H9 (cell line): ENCODE measurements at regions not wholly inside any gene's neighbourhood (a gene's known extent, or its start where the extent isn't known, plus 50 kb on each side); places are given as distances from the start of the nearest gene placed in this dataset.

ENCODE experiments used
- DNase-seq: peaks from one replicate; pipeline ENCODE4 v3.0.0-alpha.2; 2017
- H2AFZ ChIP-seq: one replicate; pipeline ENCODE4 v1.6.1; 2013; ENCODE audit warnings: mild to moderate bottlenecking, low read length, control low read depth, moderate library complexity
- H2AK5ac ChIP-seq: 2 replicates; pipeline ENCODE4 v1.6.1; 2013; ENCODE audit warnings: low read length, control low read depth, mixed read lengths; ENCODE audit not compliant: insufficient read length
- H2BK120ac ChIP-seq: one replicate; pipeline ENCODE4 v1.6.1; 2013; ENCODE audit warnings: low read depth, mild to moderate bottlenecking, low read length, control low read depth, inconsistent platforms; ENCODE audit not compliant: poor library complexity, severe bottlenecking
- H2BK12ac ChIP-seq: 2 replicates; pipeline ENCODE4 v1.6.1; 2013; ENCODE audit warnings: low read length, control low read depth, mixed read lengths, low read depth; ENCODE audit not compliant: insufficient read length
- H2BK15ac ChIP-seq: 2 replicates; pipeline ENCODE4 v1.6.1; 2013; ENCODE audit warnings: low read depth, low read length, control low read depth
- H2BK20ac ChIP-seq: one replicate; pipeline ENCODE4 v1.6.1; 2013; ENCODE audit warnings: low read depth, mild to moderate bottlenecking, low read length, control low read depth, inconsistent platforms; ENCODE audit not compliant: poor library complexity, severe bottlenecking
- H2BK5ac ChIP-seq: 2 replicates; pipeline ENCODE4 v1.6.1; 2013; ENCODE audit warnings: low read length, control low read depth, mixed read lengths; ENCODE audit not compliant: insufficient read length
- H3K14ac ChIP-seq: 2 replicates; pipeline ENCODE4 v1.6.1; 2013; ENCODE audit warnings: low read length, control low read depth; ENCODE audit not compliant: insufficient read depth
- H3K18ac ChIP-seq: 2 replicates; pipeline ENCODE4 v1.6.1; 2013; ENCODE audit warnings: low read depth, mild to moderate bottlenecking, mixed read lengths, low read length, control low read depth; ENCODE audit not compliant: insufficient read length
- H3K23ac ChIP-seq: 2 replicates; pipeline ENCODE4 v1.6.1; 2013; ENCODE audit warnings: low read length, control low read depth, mixed read lengths, low read depth; ENCODE audit not compliant: insufficient read length
- H3K23me2 ChIP-seq: 2 replicates; pipeline ENCODE4 v1.6.1; 2013; ENCODE audit warnings: low read depth, mild to moderate bottlenecking, mixed read lengths, low read length, control low read depth; ENCODE audit not compliant: insufficient read length, poor library complexity, severe bottlenecking
- H3K27ac ChIP-seq: 2 replicates; pipeline ENCODE4 v1.5.1; 2013; ENCODE audit warnings: low read length, control low read depth, mixed read lengths, low read depth; ENCODE audit not compliant: insufficient read length
- H3K27me3 ChIP-seq: 2 replicates; pipeline ENCODE4 v1.6.1; 2013; ENCODE audit warnings: low read length, control low read depth, inconsistent platforms; ENCODE audit not compliant: insufficient read depth
- H3K4ac ChIP-seq: 2 replicates; pipeline ENCODE4 v1.6.1; 2013; ENCODE audit warnings: low read depth, mild to moderate bottlenecking, control low read depth, inconsistent platforms, low read length, moderate library complexity
- H3K4me1 ChIP-seq: 2 replicates; pipeline ENCODE4 v1.6.1; 2013; ENCODE audit warnings: low read length, control low read depth, inconsistent platforms; ENCODE audit not compliant: insufficient read depth
- H3K4me2 ChIP-seq: 2 replicates; pipeline ENCODE4 v1.6.1; 2013; ENCODE audit warnings: low read length, control low read depth, mixed read lengths; ENCODE audit not compliant: insufficient read length, insufficient read depth
- H3K56ac ChIP-seq: 2 replicates; pipeline ENCODE4 v1.6.1; 2013; ENCODE audit warnings: low read depth, mild to moderate bottlenecking, mixed read lengths, low read length, control low read depth; ENCODE audit not compliant: insufficient read length
- H3K79me1 ChIP-seq: 2 replicates; pipeline ENCODE4 v1.6.1; 2013; ENCODE audit warnings: low read depth, mild to moderate bottlenecking, moderate library complexity, low read length, control low read depth, inconsistent platforms; ENCODE audit not compliant: insufficient read depth, poor library complexity, severe bottlenecking
- H3K79me2 ChIP-seq: 2 replicates; pipeline ENCODE4 v1.6.1; 2013; ENCODE audit warnings: low read length, control low read depth, inconsistent platforms; ENCODE audit not compliant: insufficient read depth
- H3K9ac ChIP-seq: 2 replicates; pipeline ENCODE4 v1.6.1; 2013; ENCODE audit warnings: low read length, control low read depth, mixed read lengths; ENCODE audit not compliant: insufficient read length; ENCODE audit errors: extremely low read depth
- H3K9me3 ChIP-seq: one replicate; pipeline ENCODE4 v1.6.1; 2013; ENCODE audit warnings: low read depth, low read length, inconsistent platforms; ENCODE audit not compliant: control insufficient read depth
- H3T11ph ChIP-seq: one replicate; pipeline ENCODE4 v1.6.1; 2013; ENCODE audit warnings: mild to moderate bottlenecking, low read length, control low read depth, inconsistent platforms
- H4K20me1 ChIP-seq: one replicate; pipeline ENCODE4 v1.6.1; 2013; ENCODE audit not compliant: control insufficient read depth, insufficient read length, insufficient read depth
- H4K5ac ChIP-seq: 2 replicates; pipeline ENCODE4 v1.6.1; 2013; ENCODE audit warnings: low read depth, mild to moderate bottlenecking, mixed read lengths, low read length, control low read depth; ENCODE audit not compliant: insufficient read length
- H4K8ac ChIP-seq: replicated peaks from 2 replicates; pipeline ENCODE4 v1.6.1; 2013; ENCODE audit warnings: low read length, control low read depth, mixed read lengths, low read depth; ENCODE audit not compliant: insufficient read length
- H4K91ac ChIP-seq: 2 replicates; pipeline ENCODE4 v1.6.1; 2013; ENCODE audit warnings: low read depth, mild to moderate bottlenecking, moderate library complexity, mixed read lengths, low read length, control low read depth; ENCODE audit not compliant: insufficient read length
- H3K27ac Mint-ChIP-seq, 3 experiments: 2 replicates in 2 of 3; 3 replicates in 1 of 3; pipeline ENCODE4 v1.8.0; 2020 to 2021; ENCODE audit warnings: mixed read lengths in 3 of 3, mild to moderate bottlenecking in 1 of 3, moderate library complexity in 1 of 3
- H3K27me3 Mint-ChIP-seq: 2 replicates; pipeline ENCODE4 v1.8.0; 2021; ENCODE audit warnings: low read depth, mild to moderate bottlenecking, moderate library complexity, mixed read lengths
- H3K36me3 Mint-ChIP-seq, 3 experiments: 2 replicates in 2 of 3; 3 replicates in 1 of 3; pipeline ENCODE4 v1.8.0; 2020 to 2021; ENCODE audit warnings: low read depth in 3 of 3, mixed read lengths in 3 of 3; ENCODE audit not compliant: insufficient read depth in 1 of 3
- H3K4me1 Mint-ChIP-seq, 2 experiments: 2 replicates each; pipeline ENCODE4 v1.8.0; 2020; ENCODE audit warnings: mixed read lengths in 2 of 2
- H3K4me3 Mint-ChIP-seq, 2 experiments: 2 replicates in 1 of 2; 3 replicates in 1 of 2; pipeline ENCODE4 v1.8.0; 2020 to 2021; ENCODE audit warnings: mild to moderate bottlenecking in 2 of 2, mixed read lengths in 2 of 2, moderate library complexity in 1 of 2
- H3K9me3 Mint-ChIP-seq, 2 experiments: 2 replicates in 1 of 2; 3 replicates in 1 of 2; pipeline ENCODE4 v1.8.0; 2020; ENCODE audit warnings: mild to moderate bottlenecking in 2 of 2, mixed read lengths in 2 of 2, moderate library complexity in 1 of 2
- CTCF ChIP-seq: fragments of 200-600 bp; sonication (generic); conservative IDR thresholded peaks from 3 replicates; pipeline ENCODE4 v1.8.0; 2021; ENCODE audit warnings: antibody characterized with exemption, mild to moderate bottlenecking
- WGBS: extraction: QIAGEN DNeasy Blood & Tissue Kit; methylation state at CpG from one replicate; pipeline ENCODE4 v1.1.7; 2013; ENCODE audit warnings: missing lambda C conversion rate, low lambda C conversion rate, mixed read lengths; ENCODE audit not compliant: insufficient read length; ENCODE audit errors: extremely low coverage; 5-methylcytosine and 5-hydroxymethylcytosine counted together

DNA sequence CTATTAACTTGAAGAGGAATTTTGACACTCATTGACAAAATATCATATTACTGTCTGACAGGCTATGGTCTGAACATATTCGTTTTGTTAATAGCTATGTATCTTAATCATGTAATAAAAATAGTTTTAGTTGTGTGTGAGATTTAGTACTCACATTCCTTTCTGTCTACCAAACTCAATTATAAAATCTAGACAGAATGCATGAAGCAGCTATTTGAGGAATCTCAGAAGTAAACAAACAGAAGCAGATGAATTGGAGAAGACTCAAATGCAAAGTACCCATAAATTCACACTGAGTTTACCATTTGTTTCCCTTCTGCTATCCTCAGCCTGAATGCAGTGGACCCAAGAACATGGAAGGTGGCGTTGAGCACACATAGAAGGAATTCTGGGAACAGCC lies 841.6 kb upstream of the AADAT start:
- no CpG with 5 or more reads among the region's 2 CpGs for WGBS
- Mint-ChIP-seq H3K4me3 (no peak overlapping the region), H3K27me3 (no peaks in the 10 kb centered on the region), H3K9me3 (no peaks in the 10 kb centered on the region), H3K36me3 (no peaks in the 10 kb centered on the region), H3K4me1 (peaks cover 4 to 10% of the 10 kb centered on the region in 2 experiments; a peak in 2 of 4 replicates), H3K27ac (no peak overlapping the region)
- no peak overlapping the region for H3K27ac ChIP-seq
- H4K91ac ChIP-seq, result no peak overlapping the region
- no peaks in the 10 kb centered on the region for H3K79me1 ChIP-seq
- H4K5ac ChIP-seq, result no peak overlapping the region
- H4K20me1 ChIP-seq, result no peaks in the 10 kb centered on the region
- no peak overlapping the region for H2BK12ac ChIP-seq
- no peak overlapping the region for H3K4ac ChIP-seq
- no peak overlapping the region for H2BK5ac ChIP-seq
- no peak overlapping the region for H2AFZ ChIP-seq
- H2BK120ac ChIP-seq, result no peak overlapping the region
- no peak overlapping the region for H3K23ac ChIP-seq
- H3K56ac ChIP-seq, result no peak overlapping the region
- H2BK15ac ChIP-seq, result no peak overlapping the region
- no peak for TF ChIP-seq CTCF
- H2AK5ac ChIP-seq, result no peak overlapping the region
- H3K9me3 ChIP-seq, result no peaks in the 10 kb centered on the region
- no peak overlapping the region for H2BK20ac ChIP-seq
- no peak overlapping the region for H4K8ac ChIP-seq
- no peak overlapping the region for H3K14ac ChIP-seq
- no peak overlapping the region for H3K4me2 ChIP-seq
- H3K79me2 ChIP-seq, result no peaks in the 10 kb centered on the region
- no peak overlapping the region for H3T11ph ChIP-seq
- no peak overlapping the region for H3K18ac ChIP-seq
- no peaks in the 10 kb centered on the region for H3K27me3 ChIP-seq
- no peak overlapping the region for H3K9ac ChIP-seq
- H3K23me2 ChIP-seq, result no peaks in the 10 kb centered on the region
- no peaks in the 10 kb centered on the region for H3K4me1 ChIP-seq
- DNase-seq, result no peak
